Activated naive CD8-positive, alpha-beta T cell treated with anti-CD3 and anti-CD28 coated beads, Interleukin-2, amount 10 ng/mL, durations not matched to agents 7 days and 5 days (primary cell): ENCODE measurements at regions not wholly inside any gene's neighbourhood (a gene's known extent, or its start where the extent isn't known, plus 50 kb on each side); places are given as distances from the start of the nearest gene placed in this dataset.

Experiments used
- ATAC-seq: fragments of 150-1000 bp; cut with Tn5 transposase; one replicate; pipeline ENCODE4 v1.10.0; 2021; ENCODE audit warnings: low read depth, moderate library complexity
- POLR2A ChIA-PET: fragments of 350-600 bp; sonication (Branson Sonifier 250); formaldehyde crosslinking; loops from one replicate; lab custom pipeline; 2021; ENCODE audit warnings: antibody characterized with exemption; lab: Charles Lee
- DNase-seq: peaks from one replicate; pipeline ENCODE4 v3.0.0; 2021
- H3K27ac Mint-ChIP-seq: one replicate; pipeline ENCODE4 v1.8.0; 2022; ENCODE audit warnings: mild to moderate bottlenecking, mixed read lengths
- H3K27me3 Mint-ChIP-seq: one replicate; pipeline ENCODE4 v1.8.0; 2022; ENCODE audit warnings: mild to moderate bottlenecking, moderate library complexity, mixed read lengths
- H3K36me3 Mint-ChIP-seq: one replicate; pipeline ENCODE4 v1.8.0; 2021; ENCODE audit warnings: mild to moderate bottlenecking, mixed read lengths
- H3K4me1 Mint-ChIP-seq: one replicate; pipeline ENCODE4 v1.8.0; 2021; ENCODE audit warnings: mixed read lengths
- H3K4me3 Mint-ChIP-seq: one replicate; pipeline ENCODE4 v1.8.0; 2022; ENCODE audit warnings: mild to moderate bottlenecking, moderate library complexity, mixed read lengths
- H3K9me3 Mint-ChIP-seq: one replicate; pipeline ENCODE4 v1.8.0; 2021; ENCODE audit warnings: mixed read lengths

GRCh38 chr5:162711244-162711643 is 643.7 kb downstream of the GABRG2 start:
- DNase-seq (no peak), ATAC-seq (no peak)
- Mint-ChIP-seq H3K9me3 (peaks cover 1% of the 10 kb centered on the region), H3K4me3 (no peak overlapping the region), H3K4me1 (no peaks in the 10 kb centered on the region), H3K36me3 (no peaks in the 10 kb centered on the region), H3K27ac (no peak overlapping the region), H3K27me3 (no peaks in the 10 kb centered on the region)
- POLR2A ChIA-PET, result no interaction called here

DNA sequence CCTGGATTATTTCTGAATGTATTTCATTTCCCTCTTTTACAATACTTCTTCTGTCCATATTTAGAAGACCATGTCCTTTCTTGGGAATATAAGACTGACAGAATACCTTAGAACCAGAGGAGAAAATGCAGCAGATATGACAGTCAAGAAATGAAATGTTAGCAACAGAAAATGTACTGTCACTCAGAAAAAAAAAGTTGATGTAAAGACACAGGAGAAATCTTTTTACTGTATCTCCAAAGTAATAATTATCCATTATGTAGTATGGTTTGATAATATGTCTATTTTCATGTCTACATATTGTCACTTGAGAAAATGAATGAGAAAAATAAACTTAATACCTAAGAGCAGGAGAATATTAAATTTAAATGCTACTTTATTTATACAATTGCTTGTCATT is 652.1 kb downstream of the GABRG2 start:
- ATAC-seq, result no peak
- H3K4me3 Mint-ChIP-seq, result no peak overlapping the region
- no peak overlapping the region for H3K27ac Mint-ChIP-seq
- H3K9me3 Mint-ChIP-seq, result peaks cover 13% of the 10 kb centered on the region
- DNase-seq, result no peak
- H3K27me3 Mint-ChIP-seq, result no peaks in the 10 kb centered on the region
- H3K4me1 Mint-ChIP-seq, result no peaks in the 10 kb centered on the region
- H3K36me3 Mint-ChIP-seq, result no peaks in the 10 kb centered on the region
- POLR2A ChIA-PET, result no interaction called here

DNA sequence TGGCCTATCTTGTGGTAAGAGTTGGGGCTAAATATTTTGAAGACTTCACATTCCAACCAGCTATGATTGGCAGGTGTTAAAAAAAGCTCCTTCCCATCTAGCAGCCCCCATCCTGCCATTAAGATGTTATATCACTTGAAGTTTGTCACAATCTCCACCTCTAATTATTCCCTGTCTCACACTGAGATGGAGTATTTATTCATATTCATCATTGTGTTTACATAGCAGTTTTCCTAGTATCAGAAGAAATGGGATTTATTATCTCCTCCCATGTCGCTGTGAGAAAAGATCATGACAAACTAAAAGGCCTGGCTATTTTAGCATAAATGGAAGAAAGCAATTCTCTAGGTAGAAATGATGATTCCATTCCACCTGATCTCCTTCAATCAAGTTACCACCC is 653.6 kb downstream of the GABRG2 start:
- POLR2A ChIA-PET, result no interaction called here
- Mint-ChIP-seq H3K27me3 (no peaks in the 10 kb centered on the region), H3K27ac (no peak overlapping the region), H3K4me3 (no peak overlapping the region), H3K9me3 (peaks cover 15% of the 10 kb centered on the region), H3K36me3 (no peaks in the 10 kb centered on the region), H3K4me1 (no peaks in the 10 kb centered on the region)
- ATAC-seq (no peak), DNase-seq (no peak)

GRCh38 chr5:162752612-162753011 is 684.8 kb upstream of the CCNG1 start:
- POLR2A ChIA-PET, result no interaction called here

GRCh38 chr5:162762119-162762518 is 675.3 kb upstream of the CCNG1 start:
- DNase-seq (no peak), ATAC-seq (no peak)
- H3K4me3 Mint-ChIP-seq, result no peak overlapping the region
- no peaks in the 10 kb centered on the region for H3K27me3 Mint-ChIP-seq
- H3K27ac Mint-ChIP-seq, result no peak overlapping the region
- POLR2A ChIA-PET, result no interaction called here
- H3K4me1 Mint-ChIP-seq, result no peaks in the 10 kb centered on the region
- peaks cover 3% of the 10 kb centered on the region for H3K9me3 Mint-ChIP-seq
- no peaks in the 10 kb centered on the region for H3K36me3 Mint-ChIP-seq

More at GRCh38 chr5:162752612-162753011, 684.8 kb upstream of the CCNG1 start:
- Mint-ChIP-seq H3K36me3 (no peaks in the 10 kb centered on the region), H3K27ac (no peak overlapping the region), H3K4me3 (no peak overlapping the region), H3K9me3 (peaks cover 3% of the 10 kb centered on the region), H3K27me3 (no peaks in the 10 kb centered on the region), H3K4me1 (no peaks in the 10 kb centered on the region)
- DNase-seq (no peak), ATAC-seq (no peak)

- H3K4me3 Mint-ChIP-seq, result no peak overlapping the region
- H3K27ac Mint-ChIP-seq, result no peak overlapping the region
- POLR2A ChIA-PET, result no interaction called here
- no peaks in the 10 kb centered on the region for H3K36me3 Mint-ChIP-seq
- no peaks in the 10 kb centered on the region for H3K27me3 Mint-ChIP-seq
- H3K9me3 Mint-ChIP-seq, result peaks cover 6% of the 10 kb centered on the region
- no peak for DNase-seq
- no peak for ATAC-seq
- H3K4me1 Mint-ChIP-seq, result no peaks in the 10 kb centered on the region
These were observed 668.4 kb upstream of the CCNG1 start for GRCh38 chr5:162769019-162769418.

GRCh38 chr5:162785673-162786072 is 651.7 kb upstream of the CCNG1 start:
- Mint-ChIP-seq H3K4me3 (no peak overlapping the region), H3K27ac (no peak overlapping the region), H3K9me3 (peaks cover 5% of the 10 kb centered on the region), H3K4me1 (no peaks in the 10 kb centered on the region), H3K27me3 (no peaks in the 10 kb centered on the region), H3K36me3 (no peaks in the 10 kb centered on the region)
- no peak for DNase-seq
- ATAC-seq, result no peak
- POLR2A ChIA-PET, result no interaction called here

DNA sequence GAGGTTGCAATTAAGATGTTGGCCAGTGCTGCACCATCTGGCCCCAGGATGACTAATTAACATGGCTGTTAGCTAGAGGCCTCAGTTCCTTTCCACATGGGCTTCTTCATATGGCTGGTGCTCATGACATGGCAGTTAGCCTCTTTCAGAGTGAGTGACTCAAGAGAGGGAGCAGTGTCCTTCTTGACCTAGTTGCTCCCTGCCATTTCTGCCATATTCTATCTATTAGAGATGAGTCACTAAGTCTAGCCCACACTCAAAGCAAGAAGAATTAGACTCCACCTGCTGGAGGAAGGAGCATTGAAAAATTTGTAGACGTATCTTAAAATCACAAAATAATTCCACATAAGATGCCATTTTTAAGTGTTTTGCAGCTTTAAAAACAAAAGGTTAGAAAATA is 651.2 kb upstream of the CCNG1 start:
- Mint-ChIP-seq H3K36me3 (no peaks in the 10 kb centered on the region), H3K4me1 (no peaks in the 10 kb centered on the region), H3K27me3 (no peaks in the 10 kb centered on the region), H3K27ac (no peak overlapping the region), H3K9me3 (peaks cover 5% of the 10 kb centered on the region), H3K4me3 (no peak overlapping the region)
- POLR2A ChIA-PET, result no interaction called here
- no peak for ATAC-seq
- no peak for DNase-seq

DNA sequence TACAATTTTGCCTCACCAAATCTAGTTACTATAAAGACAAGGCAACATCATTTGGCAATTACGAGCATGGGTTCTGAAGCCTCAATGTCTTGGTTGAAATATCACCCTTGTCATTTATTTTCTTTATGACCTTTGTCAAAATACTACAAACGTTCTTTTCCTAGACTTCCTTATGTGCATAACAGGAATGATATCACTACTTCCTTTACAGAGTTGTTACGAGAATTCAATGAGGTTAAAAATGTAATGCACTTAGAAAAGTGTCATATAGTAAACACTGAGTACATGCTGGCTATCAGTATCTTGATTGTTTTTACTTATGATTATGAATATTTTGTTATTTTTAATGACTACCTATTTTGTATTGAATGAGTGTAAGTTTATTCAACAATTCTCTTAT is 640.9 kb upstream of the CCNG1 start:
- Mint-ChIP-seq H3K36me3 (no peaks in the 10 kb centered on the region), H3K4me1 (no peaks in the 10 kb centered on the region), H3K4me3 (no peak overlapping the region), H3K27me3 (no peaks in the 10 kb centered on the region), H3K27ac (no peak overlapping the region), H3K9me3 (no peaks in the 10 kb centered on the region)
- DNase-seq (no peak), ATAC-seq (no peak)
- POLR2A ChIA-PET, result no interaction called here

DNA sequence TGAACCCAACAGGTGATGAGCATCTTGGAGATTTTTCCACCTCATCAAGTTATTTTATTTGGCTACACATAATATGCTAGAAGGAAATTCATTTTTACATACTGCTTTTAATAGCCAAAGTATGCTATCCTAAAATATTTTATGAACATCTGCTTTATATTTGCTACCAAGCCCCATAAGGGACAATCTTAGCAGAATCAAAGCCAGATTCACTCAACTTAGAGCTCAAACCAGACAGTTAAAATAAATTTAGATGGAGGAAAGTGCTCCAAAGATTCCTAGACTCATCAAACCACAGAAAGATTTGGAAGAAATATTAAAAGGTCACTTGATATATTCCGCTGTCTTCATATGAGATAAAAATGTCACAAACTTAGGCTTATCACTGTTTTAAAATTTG is 637.1 kb upstream of the CCNG1 start:
- H3K4me3 Mint-ChIP-seq, result no peak overlapping the region
- no peak overlapping the region for H3K27ac Mint-ChIP-seq
- DNase-seq, result no peak
- ATAC-seq, result no peak
- no peaks in the 10 kb centered on the region for H3K4me1 Mint-ChIP-seq
- no peaks in the 10 kb centered on the region for H3K27me3 Mint-ChIP-seq
- H3K36me3 Mint-ChIP-seq, result no peaks in the 10 kb centered on the region
- no peaks in the 10 kb centered on the region for H3K9me3 Mint-ChIP-seq
- POLR2A ChIA-PET, result no interaction called here

GRCh38 chr5:162801235-162801634 is 636.2 kb upstream of the CCNG1 start:
- ATAC-seq (no peak), DNase-seq (no peak)
- no peak overlapping the region for H3K27ac Mint-ChIP-seq
- POLR2A ChIA-PET, result no interaction called here
- H3K4me1 Mint-ChIP-seq, result no peaks in the 10 kb centered on the region
- H3K9me3 Mint-ChIP-seq, result no peaks in the 10 kb centered on the region
- H3K36me3 Mint-ChIP-seq, result no peaks in the 10 kb centered on the region
- H3K27me3 Mint-ChIP-seq, result no peaks in the 10 kb centered on the region
- H3K4me3 Mint-ChIP-seq, result no peak overlapping the region

DNA sequence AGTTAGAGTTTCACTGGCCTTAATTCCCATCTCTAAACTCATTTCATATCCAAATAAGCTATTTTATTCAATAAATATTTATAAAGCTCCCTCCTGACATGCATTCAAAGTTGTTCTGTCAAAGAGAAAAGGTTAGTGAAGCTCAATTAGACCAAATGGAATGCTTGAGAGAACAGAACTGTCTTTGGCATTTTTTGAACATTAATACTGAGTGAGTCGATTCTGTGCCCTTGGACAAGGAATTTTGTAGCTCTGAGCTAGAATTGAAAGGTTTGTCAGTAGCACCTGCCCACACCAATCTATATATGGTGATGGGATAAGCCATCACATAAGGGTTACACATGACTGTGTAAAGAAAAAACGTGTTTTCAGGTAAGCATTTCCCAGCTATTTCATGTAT is 631.2 kb upstream of the CCNG1 start:
- H3K9me3 Mint-ChIP-seq, result no peaks in the 10 kb centered on the region
- DNase-seq (no peak), ATAC-seq (no peak)
- H3K27ac Mint-ChIP-seq, result no peak overlapping the region
- no peaks in the 10 kb centered on the region for H3K4me1 Mint-ChIP-seq
- no peaks in the 10 kb centered on the region for H3K27me3 Mint-ChIP-seq
- POLR2A ChIA-PET, result no interaction called here
- H3K4me3 Mint-ChIP-seq, result no peak overlapping the region
- H3K36me3 Mint-ChIP-seq, result no peaks in the 10 kb centered on the region

DNA sequence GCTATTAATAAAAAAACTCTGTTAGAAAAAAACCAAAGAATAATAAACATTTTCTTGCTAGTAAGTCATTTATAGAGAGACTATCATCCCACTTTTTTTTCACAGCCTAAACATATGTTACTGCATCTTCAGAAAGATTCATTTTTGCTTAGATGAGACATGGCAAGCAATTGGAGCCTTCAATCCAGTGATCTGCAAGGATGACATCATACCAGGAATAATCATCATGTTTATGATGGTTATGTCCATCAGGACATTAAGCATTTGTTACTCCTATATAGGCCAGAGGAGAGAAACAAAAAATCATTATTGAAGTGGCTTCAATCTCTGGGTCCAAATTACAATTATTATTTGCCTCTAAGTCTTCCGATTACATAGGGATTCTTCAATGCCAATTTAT is 626.3 kb upstream of the CCNG1 start:
- H3K27me3 Mint-ChIP-seq, result no peaks in the 10 kb centered on the region
- H3K4me3 Mint-ChIP-seq, result no peak overlapping the region
- no peaks in the 10 kb centered on the region for H3K9me3 Mint-ChIP-seq
- no peaks in the 10 kb centered on the region for H3K36me3 Mint-ChIP-seq
- no peak for ATAC-seq
- H3K27ac Mint-ChIP-seq, result no peak overlapping the region
- H3K4me1 Mint-ChIP-seq, result no peaks in the 10 kb centered on the region
- POLR2A ChIA-PET, result no interaction called here
- no peak for DNase-seq

- no peaks in the 10 kb centered on the region for H3K4me1 Mint-ChIP-seq
- POLR2A ChIA-PET, result no interaction called here
These were observed 620.6 kb upstream of the CCNG1 start for GRCh38 chr5:162816816-162817215.

GRCh38 chr5:162817364-162817763 is 620.0 kb upstream of the CCNG1 start:
- Mint-ChIP-seq H3K4me3 (no peak overlapping the region), H3K9me3 (no peaks in the 10 kb centered on the region), H3K27me3 (no peaks in the 10 kb centered on the region), H3K36me3 (no peaks in the 10 kb centered on the region), H3K4me1 (no peaks in the 10 kb centered on the region), H3K27ac (no peak overlapping the region)
- POLR2A ChIA-PET, result no interaction called here
- ATAC-seq (no peak), DNase-seq (no peak)

More at GRCh38 chr5:162816816-162817215, 620.6 kb upstream of the CCNG1 start:
- Mint-ChIP-seq H3K9me3 (no peaks in the 10 kb centered on the region), H3K36me3 (no peaks in the 10 kb centered on the region), H3K27me3 (no peaks in the 10 kb centered on the region), H3K27ac (no peak overlapping the region), H3K4me3 (no peak overlapping the region)
- DNase-seq, result no peak
- no peak for ATAC-seq
